Prostate gland (tissue), 2 donors: ENCODE measurements at regions not wholly inside any gene's neighbourhood (a gene's known extent, or its start where the extent isn't known, plus 50 kb on each side); places are given as distances from the start of the nearest gene placed in this dataset.

Experiments
- POLR2A ChIP-seq: fragments of 450-650 bp; IDR thresholded peaks from one replicate; pipeline ENCODE4 v1.6.1; 2016; ENCODE audit warnings: antibody characterized with exemption, mild to moderate bottlenecking
- TF ChIP-seq, protein P1 (sequence below), 4 experiments: fragments of 200-600 bp in 2 of 4; fragments of 450-650 bp in 2 of 4; sonication (generic) in 2 of 4; IDR thresholded peaks; 1 replicate in 3 of 4; 2 replicates in 1 of 4; pipeline ENCODE4 v1.5.1; 2016 to 2019; ENCODE audit warnings: antibody characterized with exemption in 4 of 4, mild to moderate bottlenecking in 2 of 4, moderate library complexity in 2 of 4

DNA sequence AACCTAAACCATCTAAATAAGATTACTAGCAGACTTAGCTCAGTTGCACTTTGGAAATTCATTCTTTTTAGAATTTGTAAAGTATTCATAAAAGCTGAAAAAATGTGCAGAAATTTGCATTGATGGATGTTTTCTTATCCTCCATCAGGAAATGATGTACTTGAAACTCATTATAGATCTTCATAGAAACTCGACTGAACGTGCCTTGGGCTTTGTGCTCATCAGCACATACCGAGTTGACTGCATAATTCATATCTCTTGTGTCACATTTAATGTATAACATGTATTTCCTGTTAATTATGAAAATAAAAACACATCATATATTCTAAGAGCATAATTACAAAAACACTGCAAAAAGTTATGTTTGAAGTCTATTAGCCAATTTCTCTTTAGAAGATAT lies 290.9 kb upstream of the NR5A2 start:
- TF ChIP-seq POLR2A, result no peak
- TF ChIP-seq, protein P1, sequence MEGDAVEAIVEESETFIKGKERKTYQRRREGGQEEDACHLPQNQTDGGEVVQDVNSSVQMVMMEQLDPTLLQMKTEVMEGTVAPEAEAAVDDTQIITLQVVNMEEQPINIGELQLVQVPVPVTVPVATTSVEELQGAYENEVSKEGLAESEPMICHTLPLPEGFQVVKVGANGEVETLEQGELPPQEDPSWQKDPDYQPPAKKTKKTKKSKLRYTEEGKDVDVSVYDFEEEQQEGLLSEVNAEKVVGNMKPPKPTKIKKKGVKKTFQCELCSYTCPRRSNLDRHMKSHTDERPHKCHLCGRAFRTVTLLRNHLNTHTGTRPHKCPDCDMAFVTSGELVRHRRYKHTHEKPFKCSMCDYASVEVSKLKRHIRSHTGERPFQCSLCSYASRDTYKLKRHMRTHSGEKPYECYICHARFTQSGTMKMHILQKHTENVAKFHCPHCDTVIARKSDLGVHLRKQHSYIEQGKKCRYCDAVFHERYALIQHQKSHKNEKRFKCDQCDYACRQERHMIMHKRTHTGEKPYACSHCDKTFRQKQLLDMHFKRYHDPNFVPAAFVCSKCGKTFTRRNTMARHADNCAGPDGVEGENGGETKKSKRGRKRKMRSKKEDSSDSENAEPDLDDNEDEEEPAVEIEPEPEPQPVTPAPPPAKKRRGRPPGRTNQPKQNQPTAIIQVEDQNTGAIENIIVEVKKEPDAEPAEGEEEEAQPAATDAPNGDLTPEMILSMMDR (IDR thresholded peaks at IDR 0.05), result no peak
